HG03025 (cell line): ENCODE measurements at regions not wholly inside any gene's neighbourhood (a gene's known extent, or its start where the extent isn't known, plus 50 kb on each side); places are given as distances from the start of the nearest gene placed in this dataset.

Source experiments
- ATAC-seq: cut with Tn5 transposase; IDR thresholded peaks from one replicate; pipeline ENCODE4 v1.9.1; 2021; ENCODE audit warnings: mild to moderate bottlenecking, moderate library complexity; ENCODE audit not compliant: unreplicated experiment, low FRiP score

DNA sequence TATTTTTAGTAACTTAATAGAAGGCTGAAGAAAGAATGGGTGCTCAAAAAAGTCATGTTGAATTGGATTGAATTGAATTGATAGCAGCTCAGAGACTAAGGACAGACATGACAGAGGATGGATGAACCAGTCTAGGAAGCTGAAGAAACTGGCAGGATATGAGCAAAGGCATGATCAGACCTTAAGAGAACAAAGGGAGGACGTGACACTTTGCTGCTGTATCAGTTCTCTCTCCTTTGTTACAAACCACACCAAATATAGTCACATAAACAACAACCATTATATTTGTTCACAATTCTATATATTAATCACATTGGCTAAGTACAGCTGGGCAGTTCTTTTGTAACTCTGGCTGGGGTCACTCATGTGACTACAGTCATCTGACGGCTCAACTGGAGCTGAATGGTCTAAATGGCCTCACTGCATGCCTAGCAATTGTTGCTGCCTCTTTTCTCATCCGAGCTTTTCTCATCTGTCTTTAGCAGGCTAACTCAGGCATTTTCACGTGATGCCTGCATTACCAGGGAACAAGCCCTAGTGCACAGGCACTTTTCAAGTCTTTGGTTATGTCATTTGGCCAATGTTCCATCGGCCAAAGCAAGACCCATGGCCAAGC, 355.0 kb downstream of the ETNK1 start:
- ATAC-seq = no peak

DNA sequence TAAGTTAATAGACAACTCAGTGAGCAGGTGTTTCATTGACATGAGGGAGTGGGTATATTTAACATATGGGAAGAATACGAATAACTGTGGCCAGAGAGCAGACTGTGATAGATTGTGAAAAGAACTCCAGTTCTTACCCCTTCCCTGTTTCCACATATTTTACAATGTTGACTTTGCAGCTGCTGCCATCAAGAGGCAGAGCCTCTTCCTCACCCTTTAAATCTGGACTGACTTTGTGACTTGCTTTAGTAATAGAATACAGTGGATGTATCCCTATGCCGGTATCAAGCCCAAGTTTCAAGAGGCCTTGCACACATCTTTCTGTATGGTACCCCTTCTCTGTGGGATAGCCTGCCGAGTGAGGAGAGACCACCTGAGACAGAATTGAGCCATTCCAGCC, 356.7 kb downstream of the ETNK1 start:
- ATAC-seq = no peak

DNA sequence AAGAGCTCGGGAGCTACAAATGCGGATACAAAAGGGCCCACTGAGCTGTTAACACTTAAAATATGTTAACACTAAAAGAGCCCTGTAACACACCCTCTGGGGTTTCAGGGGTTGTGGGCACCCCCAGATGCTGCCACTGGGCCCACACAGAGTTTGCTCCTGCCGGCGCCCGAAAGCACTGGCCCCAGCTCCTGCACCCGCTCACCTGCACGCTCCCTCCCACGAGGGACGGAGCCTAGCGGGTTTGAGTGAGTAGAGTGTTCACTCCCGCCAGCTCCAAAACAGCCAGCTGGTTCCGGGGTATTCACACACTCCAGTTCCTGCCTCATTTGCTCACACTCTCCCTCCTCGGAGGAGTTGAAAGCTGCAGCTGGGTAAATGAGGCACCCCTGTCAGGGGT, 357.7 kb downstream of the ETNK1 start:
- ATAC-seq = no peak

DNA sequence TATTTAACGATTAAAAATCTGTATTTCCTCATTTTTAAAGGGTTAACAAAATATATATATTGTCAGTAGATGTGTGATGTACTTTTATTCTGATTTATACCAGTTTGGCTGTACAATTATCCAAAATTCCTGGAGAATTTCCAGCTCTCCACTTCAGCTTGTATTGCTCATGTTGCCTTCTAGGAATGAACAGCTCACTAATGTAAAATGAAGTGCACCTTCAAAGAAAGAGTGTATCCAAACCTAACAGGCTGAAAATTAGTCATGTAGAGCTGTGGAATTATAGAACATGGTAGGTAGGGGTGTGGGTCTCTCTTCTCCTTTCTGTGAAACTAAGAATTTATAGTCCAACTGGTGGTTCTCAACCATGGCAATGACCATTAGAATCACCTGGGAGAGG, 362.0 kb downstream of the ETNK1 start:
- ATAC-seq = no peak

DNA sequence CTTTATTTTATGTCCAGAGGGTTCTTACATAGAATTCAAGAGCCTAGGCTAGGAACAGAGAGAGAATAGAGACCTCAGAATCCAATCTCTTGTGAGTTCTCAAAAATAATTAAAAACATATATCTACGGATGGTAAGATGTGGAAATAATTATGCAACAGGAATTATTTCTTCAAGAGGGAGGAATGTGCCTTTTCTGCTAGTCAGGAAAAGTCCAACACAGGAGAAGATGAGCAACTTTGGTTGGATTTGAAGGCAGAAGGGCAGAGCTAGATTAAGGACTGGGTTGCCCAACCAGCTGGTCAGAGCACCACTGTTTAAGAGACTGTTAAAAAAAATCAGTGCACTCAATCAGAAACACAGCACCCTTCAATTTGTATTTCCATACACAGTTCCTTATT, 365.5 kb downstream of the ETNK1 start:
- ATAC-seq = no peak

DNA sequence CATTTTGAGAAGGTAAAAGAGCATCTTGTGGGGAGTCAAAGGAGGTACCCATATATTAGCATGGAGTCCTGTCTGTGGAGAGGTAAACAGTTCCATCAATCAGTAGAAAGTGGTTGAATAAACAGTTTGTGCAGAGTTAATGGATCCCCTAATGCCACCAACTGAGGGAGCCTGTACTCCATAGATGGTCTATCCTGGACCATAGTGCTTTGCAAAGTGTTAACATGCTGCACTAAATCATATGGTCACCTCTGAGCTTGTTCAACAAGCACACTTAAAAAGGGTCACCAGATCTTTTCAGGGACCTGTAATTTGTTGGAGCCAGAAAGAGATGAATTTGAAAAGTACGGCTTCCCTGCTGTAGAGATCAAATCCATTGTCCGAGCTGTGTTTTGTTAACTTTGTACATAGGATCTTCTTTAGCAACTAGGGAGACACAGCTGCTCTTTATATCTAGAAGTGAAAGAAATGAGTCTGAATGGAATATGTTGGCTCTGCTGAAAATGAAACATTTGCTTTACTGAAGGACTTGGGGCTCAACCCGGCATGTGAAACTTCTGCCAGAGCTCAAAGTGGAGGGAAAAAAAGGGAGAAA, 366.4 kb downstream of the ETNK1 start:
- ATAC-seq = no peak

DNA sequence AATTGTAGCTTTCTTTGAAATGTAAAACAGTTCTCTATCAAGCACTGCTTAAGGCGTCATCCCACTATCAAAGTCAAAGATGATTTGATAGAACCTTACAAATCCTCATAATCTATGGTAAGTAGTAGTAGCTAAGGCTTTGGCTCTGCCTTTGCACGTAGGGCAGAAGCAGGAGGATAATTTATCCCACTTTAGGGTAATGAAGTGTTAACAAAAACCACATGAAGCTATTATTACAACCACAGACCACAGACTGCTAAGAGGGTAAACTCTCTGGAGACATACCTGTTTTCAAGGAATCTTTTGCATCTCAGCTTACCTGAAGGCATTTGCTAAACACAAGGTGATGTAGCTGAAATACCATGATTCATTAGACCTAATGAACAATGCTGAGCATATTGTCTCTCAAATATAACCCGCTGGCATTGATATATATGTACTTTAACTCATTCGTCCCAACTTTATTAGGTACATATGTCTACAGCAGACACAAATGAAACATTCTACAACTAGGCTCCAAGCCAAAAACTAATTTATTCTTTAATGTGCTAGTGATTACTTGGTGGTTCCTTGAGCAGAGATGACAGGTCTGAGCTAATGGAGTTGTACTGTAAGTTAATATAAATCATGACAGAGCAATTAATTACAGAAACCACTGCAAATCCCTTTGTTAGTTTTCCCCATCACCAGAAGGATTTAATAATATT, 368.8 kb downstream of the ETNK1 start:
- no peak for ATAC-seq

DNA sequence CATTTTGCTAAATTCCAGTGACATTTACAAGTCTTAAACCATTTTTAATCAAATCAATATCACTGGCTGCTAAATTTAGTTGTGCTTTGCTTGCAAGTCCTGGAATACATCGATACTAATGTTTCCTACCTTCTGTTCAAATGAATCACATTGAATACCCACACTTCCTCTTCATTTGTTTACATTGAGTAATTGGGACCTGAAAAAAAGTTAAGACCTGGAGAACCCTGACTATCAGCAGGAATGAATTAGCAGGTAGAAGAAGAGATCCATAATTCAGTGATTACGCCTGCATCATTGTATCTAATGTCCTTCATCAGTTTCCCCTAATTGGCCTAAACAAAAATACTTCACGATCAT, 369.3 kb downstream of the ETNK1 start:
- no peak for ATAC-seq

DNA sequence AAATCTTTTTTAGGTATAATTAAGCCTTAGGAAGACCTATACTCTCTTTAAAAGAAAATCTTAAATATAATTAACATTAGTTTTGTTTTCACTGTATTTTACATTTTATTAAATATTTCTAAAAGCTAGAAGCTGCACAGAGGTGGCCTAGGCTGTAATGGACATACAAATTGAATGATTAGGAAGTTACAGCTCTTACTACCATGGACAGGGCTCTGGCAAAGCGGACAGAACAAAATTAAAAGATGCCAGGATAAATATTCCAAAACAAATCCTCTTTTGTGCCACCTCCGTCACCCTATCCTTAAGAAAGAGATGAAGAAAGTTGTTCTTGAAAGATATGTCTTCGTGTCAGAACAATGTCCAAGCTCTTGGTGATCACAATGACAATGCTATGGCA, 376.5 kb downstream of the ETNK1 start:
- ATAC-seq = no peak

DNA sequence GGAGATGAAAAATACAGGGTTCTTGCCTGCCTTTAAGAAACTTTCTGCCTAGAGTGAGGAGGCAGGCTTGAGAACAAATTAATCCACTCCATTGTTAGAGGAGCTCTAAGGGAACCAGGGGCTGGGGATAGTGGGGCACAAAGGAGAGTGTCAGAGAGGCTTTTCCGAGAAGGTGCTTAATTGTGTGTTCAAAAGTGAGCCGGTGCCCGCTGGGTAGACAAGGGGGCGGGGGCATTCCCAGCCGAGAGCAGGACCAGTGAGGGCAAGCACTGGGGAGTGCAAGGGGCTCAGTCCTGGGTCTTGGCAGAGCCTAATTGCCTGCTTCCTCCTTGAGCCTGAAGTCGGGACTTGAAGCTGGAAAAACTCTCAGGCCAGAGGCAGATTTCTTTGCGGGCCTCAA, 377.4 kb downstream of the ETNK1 start:
- ATAC-seq = no peak

DNA sequence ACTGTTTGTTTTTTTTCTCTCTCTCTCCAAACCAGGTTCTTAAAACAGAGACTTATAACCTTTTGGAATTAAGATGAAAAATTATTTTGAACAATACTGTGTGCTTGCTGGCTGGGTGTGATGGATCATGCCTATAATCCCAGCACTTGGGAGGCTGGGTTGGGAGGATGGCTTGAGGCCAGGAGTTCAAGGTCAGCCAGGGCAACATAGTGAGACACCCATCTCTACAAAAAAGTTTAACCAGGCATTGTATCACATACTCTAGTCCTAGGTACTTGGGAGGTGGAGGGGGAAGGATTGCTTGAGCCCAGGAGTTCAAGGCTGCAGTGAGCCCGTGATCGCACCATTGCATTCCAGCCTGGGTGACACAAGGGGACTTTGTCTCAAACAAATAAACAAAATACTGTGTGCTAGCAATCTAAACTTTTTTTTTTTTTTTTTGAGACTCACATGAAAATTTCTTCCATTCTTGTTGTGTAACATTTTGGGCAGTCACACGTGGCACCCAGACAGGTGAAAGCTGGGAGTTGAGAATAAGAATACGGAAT, 379.6 kb downstream of the ETNK1 start:
- no peak for ATAC-seq

DNA sequence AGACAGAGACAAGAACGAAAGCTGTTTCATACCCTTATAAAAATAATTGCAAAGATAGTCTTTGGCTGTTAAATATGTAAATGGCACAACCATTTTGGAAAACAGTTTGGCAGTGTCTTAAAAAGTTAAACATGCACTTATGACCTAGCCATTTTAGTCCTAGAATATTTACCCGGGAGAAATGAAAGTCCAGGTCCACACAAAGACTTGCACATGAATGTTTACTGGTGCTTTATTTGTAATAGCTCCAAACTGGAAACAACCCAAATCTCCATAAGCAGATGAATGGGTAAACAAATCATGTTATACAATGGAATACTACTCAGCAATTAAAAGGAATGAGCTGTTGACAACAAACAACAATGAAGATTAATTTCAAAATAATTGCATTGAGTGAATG, 380.4 kb downstream of the ETNK1 start:
- no peak for ATAC-seq

DNA sequence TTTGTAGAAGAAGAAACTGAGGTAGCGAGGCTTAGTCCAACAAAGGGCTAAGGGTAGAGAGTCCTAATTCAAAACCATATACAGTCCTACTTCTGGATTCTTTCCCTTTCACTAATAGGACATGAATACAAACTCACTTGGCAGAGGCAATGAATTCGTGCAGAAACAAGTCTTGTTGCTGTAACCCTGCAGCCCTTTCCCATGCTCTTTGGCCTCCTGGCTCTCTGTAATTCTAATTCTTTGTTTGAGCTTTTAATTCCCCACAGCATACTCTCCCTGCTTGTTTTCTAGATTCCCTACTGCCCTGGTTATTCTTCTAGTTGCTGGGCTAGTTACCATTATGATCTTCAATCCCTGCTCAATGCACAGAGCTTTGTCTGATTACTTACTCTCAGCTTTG, 381.4 kb downstream of the ETNK1 start:
- ATAC-seq = no peak

DNA sequence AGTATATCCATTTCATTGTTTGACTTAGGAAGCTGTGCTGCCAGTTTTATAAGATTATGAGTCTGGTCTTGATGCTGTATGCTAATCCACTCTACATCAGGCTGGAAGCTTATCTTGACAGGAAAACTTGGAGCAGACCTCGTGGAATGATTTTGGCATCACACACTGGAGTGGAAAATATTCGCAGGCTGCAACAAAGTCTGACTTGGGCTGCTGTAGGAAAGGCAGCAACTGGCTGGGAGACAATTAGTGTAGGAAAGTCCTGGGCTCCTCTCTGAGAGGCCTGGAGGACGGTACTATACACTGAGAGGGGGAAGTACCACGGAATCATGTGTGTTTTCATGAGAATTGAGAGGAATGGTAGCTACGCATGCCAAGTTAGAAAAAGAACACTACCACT, 383.7 kb downstream of the ETNK1 start:
- ATAC-seq = no peak

DNA sequence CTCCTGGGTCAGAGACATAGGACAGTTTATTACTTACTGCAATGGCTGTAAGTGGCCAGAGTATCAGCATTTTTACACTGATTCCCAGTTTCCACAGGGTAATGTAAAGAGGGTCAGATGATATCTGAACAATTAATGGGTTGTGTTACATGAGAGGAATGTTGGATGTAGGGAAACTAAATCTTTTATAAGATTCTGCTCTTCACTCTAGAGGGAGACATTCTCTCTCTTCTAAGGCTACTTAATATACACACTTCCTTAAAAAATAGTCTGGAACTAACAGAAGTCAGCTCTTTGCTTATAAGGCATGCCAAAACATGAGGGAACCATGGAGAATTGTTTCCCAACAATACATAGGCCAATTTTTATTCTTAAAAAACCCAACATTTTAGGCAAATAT, 389.8 kb downstream of the ETNK1 start:
- ATAC-seq = no peak

DNA sequence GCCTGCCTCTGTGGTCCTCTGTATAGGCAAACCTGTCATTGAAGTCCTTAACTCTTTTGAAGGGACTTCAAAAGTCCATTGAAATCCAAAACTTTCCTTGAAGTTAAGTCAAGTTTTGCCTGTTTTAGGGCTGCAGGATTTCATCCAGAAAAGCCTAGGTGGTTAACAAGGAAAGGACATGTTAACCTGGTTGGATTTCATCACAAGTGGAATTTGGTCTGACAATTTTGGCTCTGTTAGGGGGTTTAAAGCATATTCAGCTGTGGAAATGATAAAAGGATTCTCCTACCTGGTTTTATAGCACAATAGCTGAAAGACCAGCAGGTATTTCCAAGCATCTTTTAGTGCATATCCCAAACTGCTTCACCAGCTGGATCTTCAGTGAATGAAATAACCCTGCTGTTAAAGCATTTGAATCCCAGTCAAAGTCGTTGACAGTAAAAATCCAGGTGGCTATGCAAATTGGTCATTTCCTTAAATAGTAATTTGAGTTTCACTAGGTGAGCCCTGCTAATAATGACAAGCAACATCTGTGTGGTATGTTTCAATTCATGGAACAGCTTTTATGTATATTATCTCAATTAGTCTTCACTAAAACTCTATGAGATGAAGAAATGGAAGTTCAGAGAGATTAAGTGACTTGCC, 400.5 kb downstream of the ETNK1 start:
- ATAC-seq = no peak

DNA sequence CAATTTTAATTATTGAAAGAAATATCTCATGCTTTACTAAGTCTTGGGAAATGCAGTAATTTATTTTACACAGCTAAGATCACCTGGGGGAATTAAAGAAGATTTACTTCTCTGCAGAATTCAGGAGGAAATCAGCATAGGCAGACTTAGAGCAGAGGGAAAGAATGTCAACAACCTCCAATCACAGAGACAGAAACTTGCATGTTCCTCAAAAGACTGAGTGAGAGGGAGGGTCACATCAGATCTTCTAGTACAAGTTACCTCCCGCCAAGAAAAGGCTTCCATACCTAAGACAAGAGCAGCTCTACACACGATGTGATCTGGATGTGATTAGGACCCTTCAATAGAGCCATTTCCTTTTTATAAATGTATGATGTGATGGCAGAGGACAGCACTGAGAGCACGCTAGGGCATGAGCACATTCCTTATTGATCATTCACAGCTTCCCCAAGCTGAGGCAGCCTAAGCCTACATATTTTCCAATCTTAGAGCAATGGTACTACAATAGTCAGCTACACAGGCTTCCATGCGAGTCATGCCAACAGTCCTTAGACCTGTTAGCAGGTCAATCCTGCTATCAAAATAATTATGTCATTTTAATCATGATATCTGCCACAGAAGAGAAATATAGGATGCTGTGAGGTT, 403.3 kb downstream of the ETNK1 start:
- no peak for ATAC-seq

DNA sequence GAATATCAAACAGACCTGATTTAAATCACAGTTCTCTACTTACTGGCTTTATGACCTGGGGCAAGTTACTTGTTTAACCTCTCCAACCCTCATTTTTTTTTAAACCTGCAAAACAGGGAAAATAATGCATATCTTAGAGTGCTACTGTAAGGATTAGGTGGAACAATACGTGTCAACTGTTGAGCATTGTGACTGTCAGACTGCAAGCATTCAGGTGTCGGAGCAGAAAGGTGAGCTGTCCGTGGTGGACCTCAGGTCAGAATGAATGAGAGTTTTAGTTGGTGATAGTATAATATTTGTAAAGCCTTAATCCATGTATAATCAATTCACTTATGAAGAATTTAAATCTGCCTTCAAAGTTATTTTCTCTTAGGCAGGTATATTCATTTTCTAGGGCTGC, 404.2 kb downstream of the ETNK1 start:
- no peak for ATAC-seq

DNA sequence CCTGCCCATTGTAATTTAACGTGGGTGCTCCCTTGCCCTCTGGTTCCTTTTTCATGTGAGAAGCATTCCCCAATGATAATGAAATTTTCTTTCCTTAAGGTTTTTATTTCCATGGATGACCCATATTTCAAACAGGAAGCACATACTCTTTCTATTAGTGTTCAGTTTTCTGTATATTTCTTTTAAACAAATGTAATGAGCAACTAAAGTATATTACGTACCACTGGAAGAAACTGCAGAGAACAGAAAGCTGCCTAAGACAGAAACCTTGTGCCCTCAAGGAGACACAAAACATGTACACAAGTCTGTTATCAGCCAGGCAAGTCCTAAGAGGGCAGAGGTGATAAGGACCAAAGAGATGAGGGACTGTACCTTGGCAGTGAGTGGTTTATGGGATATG, 414.9 kb downstream of the ETNK1 start:
- no peak for ATAC-seq

DNA sequence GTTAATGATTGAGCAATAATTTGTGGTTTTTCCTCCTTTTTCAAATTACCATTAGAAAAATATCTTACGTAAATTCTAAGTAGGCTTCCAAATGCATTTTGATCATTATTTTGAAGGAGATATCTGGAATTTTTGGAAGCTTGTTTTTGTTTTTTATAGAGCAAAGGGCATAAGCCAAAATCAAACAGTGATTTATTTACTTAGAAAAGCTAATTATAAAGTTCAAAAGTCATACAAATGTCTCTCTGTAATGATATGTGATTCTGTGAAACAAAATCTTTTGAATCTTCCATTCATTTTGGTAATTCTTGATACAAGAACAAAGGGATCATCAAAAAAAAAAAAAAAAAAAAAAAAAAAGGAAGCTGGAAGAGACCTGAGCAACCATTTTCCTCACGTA, 416.8 kb downstream of the ETNK1 start:
- no peak for ATAC-seq

DNA sequence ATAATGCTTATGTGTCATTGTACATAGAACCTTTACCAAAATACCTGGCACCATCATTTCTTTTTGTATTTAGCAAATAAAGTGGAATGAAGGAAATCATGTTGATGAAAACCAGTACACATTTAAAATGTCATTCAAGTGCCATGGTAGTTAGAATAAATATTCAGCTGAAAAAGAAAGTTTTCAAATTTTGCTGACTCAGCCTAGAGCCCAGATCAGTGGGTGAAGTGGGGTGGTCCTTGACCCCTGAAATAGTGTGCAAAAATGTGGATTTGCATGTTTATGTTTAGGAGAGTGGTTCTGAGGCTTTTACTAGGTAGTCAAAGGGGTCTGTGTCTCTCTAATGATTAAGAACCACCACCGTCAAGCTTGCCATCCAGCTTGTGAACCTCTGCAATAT, 418.7 kb downstream of the ETNK1 start:
- ATAC-seq = no peak
